Ascending aorta (tissue), 2 donors: ENCODE measurements at regions not wholly inside any gene's neighbourhood (a gene's known extent, or its start where the extent isn't known, plus 50 kb on each side); places are given as distances from the start of the nearest gene placed in this dataset.

Source experiments
- DNase-seq, 2 donors: peaks; one replicate each; pipeline ENCODE4 v3.0.0-alpha.2; 2019; ENCODE audit warnings: low spot score in 2 of 2
- H3K27ac ChIP-seq, 2 donors: fragments of 200-600 bp; sonication (generic); one replicate each; pipeline ENCODE4 v1.5.1; 2016 to 2017; ENCODE audit warnings: mild to moderate bottlenecking in 1 of 2
- H3K27me3 ChIP-seq: fragments of 200-600 bp; sonication (generic); one replicate; pipeline ENCODE4 v1.5.1; 2017
- H3K36me3 ChIP-seq, 2 donors: fragments of 200-600 bp; sonication (generic); one replicate each; pipeline ENCODE4 v1.5.1; 2016
- H3K4me1 ChIP-seq, 2 donors: fragments of 200-600 bp; sonication (generic); one replicate each; pipeline ENCODE4 v1.5.1; 2016 to 2017; ENCODE audit warnings: mild to moderate bottlenecking in 1 of 2
- H3K4me3 ChIP-seq, 2 donors: fragments of 200-600 bp; sonication (generic); one replicate each; pipeline ENCODE4 v1.5.1; 2016 to 2017; ENCODE audit warnings: mild to moderate bottlenecking in 1 of 2
- H3K9me3 ChIP-seq, 2 donors: fragments of 200-600 bp; sonication (generic); one replicate each; pipeline ENCODE4 v1.5.1; 2016
- CTCF ChIP-seq, 3 experiments: fragments of 200-600 bp in 2 of 3; fragments of 450-650 bp in 1 of 3; sonication (generic) in 2 of 3; IDR thresholded peaks; one replicate each; pipeline ENCODE4 v1.5.1; 2016 to 2019; ENCODE audit warnings: antibody characterized with exemption in 3 of 3, mild to moderate bottlenecking in 1 of 3, moderate library complexity in 1 of 3
- intact Hi-C: fragments of 100-400 bp; cut with DNase I; formaldehyde crosslinking; loops from one replicate; pipeline ENCODE4 v1.15.1; 2023

DNA sequence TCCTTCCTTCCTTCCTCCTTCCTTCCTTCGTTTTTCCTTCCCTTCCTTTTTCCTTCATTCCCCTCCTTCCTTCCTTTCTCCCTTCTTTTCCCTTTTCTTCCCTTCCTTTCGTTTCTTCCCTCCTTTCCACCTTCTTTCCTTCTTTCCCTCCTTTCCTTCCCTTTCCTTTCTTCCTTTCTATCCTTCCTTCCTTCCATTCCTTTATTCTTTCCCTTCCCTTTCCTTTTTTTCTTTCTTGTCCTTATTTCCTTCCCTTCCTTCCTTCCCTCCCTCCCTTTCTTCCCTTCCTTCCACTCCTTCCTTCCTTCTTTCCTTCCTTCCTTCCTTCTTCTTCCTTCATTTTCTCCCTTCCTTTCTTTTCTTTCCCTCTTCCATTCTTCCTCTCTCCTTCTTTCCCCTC lies 394.6 kb downstream of the GABRB3 start:
- TF ChIP-seq CTCF (IDR thresholded peaks at IDR 0.05) = no peak
- DNase-seq = no peak
- intact Hi-C loops = no loop called here
- Histone ChIP-seq H3K4me3 (no peak overlapping the region), H3K9me3 (peaks cover 0 to 8% of the 10 kb centered on the region in 2 donors), H3K27ac (no peak overlapping the region), H3K27me3 (no peaks in the 10 kb centered on the region), H3K4me1 (no peaks in the 10 kb centered on the region), H3K36me3 (no peaks in the 10 kb centered on the region)

DNA sequence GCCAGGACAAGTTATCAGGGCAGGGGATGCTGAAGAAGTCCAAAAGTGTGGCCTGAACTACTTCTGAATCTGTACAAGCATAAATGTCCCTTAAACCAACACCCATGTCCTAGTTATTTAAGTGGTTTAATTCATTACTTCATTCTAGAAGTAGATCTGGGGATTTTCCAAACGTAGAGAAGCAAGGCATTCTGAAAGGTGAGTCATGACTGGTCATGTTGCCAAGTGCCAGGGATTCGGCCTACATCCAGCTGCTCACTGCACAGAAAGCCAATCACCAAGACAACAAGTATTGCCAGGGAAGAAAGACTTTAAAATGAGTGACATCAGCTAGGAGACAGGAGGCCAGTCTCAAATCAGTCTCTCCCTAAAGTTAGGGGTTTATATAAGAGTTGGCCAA lies 396.6 kb downstream of the GABRB3 start:
- intact Hi-C loops = no loop called here
- no peaks in the 10 kb centered on the region for H3K4me1 ChIP-seq

GRCh38 chr15:26374806-26375205 lies 398.1 kb downstream of the GABRB3 start:
- H3K27me3 ChIP-seq = no peaks in the 10 kb centered on the region
- H3K4me1 ChIP-seq = no peaks in the 10 kb centered on the region
- intact Hi-C loops = no loop called here
- peaks cover 0 to 8% of the 10 kb centered on the region in 2 donors for H3K9me3 ChIP-seq
- no peak overlapping the region for H3K4me3 ChIP-seq
- DNase-seq = no peak
- H3K27ac ChIP-seq = no peak overlapping the region
- no peak for TF ChIP-seq CTCF (IDR thresholded peaks at IDR 0.05)
- no peaks in the 10 kb centered on the region for H3K36me3 ChIP-seq

More for the DNA sequence above, 396.6 kb downstream of the GABRB3 start:
- Histone ChIP-seq H3K4me3 (no peak overlapping the region), H3K9me3 (peaks cover 0 to 8% of the 10 kb centered on the region in 2 donors), H3K27me3 (no peaks in the 10 kb centered on the region), H3K27ac (no peak overlapping the region), H3K36me3 (no peaks in the 10 kb centered on the region)
- no peak for TF ChIP-seq CTCF (IDR thresholded peaks at IDR 0.05)
- no peak for DNase-seq

DNA sequence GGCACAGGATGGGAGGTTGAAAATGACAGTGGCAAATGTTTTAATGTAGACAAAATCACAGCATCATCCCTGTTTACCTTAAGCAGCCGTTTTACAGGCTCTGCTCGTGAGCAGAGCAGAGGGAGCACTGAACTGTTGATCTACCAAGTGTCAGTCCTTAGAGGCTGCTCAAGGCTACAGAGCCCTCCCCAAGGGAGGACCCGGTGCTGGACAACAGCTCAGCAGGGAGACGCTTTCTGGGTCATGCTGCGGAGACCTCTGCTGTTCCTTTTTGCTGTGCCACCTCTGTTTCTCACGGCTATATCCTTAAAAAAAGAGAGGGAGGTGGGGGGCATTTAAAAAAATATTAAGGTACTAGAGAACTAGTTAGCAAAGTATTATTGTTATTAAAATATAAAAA lies 400.2 kb downstream of the GABRB3 start:
- no peak for TF ChIP-seq CTCF (IDR thresholded peaks at IDR 0.05)
- Histone ChIP-seq H3K4me3 (no peak overlapping the region), H3K27me3 (no peaks in the 10 kb centered on the region), H3K36me3 (no peaks in the 10 kb centered on the region), H3K4me1 (no peaks in the 10 kb centered on the region), H3K27ac (no peak overlapping the region), H3K9me3 (peaks cover 0 to 8% of the 10 kb centered on the region in 2 donors)
- intact Hi-C loops = no loop called here
- no peak for DNase-seq

DNA sequence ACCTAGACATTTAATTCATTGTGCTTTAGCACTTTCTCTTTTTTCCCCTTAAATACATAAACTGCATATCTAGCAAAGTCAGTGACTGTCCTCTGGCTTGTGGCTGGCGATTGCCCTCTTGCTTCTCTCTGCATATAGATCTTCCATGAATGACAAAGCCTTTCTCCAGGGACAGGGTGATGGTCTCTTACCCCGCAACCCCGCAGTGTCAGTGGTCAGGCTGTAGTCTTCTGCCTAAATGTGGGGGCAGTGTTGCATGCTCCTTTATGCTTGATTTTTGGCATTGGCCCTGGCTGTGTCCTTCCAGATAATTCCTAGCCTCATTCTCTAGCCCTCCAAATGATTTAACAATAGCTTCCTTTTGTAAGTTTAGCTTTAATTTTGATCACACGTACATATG lies 407.8 kb downstream of the GABRB3 start:
- Histone ChIP-seq H3K27ac (no peak overlapping the region), H3K4me1 (no peaks in the 10 kb centered on the region), H3K4me3 (no peak overlapping the region), H3K27me3 (no peaks in the 10 kb centered on the region), H3K9me3 (no peaks in the 10 kb centered on the region), H3K36me3 (no peaks in the 10 kb centered on the region)
- DNase-seq = no peak
- TF ChIP-seq CTCF (IDR thresholded peaks at IDR 0.05) = no peak
- intact Hi-C loops = no loop called here

GRCh38 chr15:26359855-26360254 lies 413.0 kb downstream of the GABRB3 start:
- Histone ChIP-seq H3K36me3 (no peaks in the 10 kb centered on the region), H3K27ac (no peak overlapping the region), H3K4me1 (no peaks in the 10 kb centered on the region), H3K9me3 (no peaks in the 10 kb centered on the region), H3K27me3 (no peaks in the 10 kb centered on the region), H3K4me3 (no peak overlapping the region)
- TF ChIP-seq CTCF (IDR thresholded peaks at IDR 0.05) = no peak
- no peak for DNase-seq
- intact Hi-C loops = no loop called here
